ENCODE measurements at regions not wholly inside any gene's neighbourhood (a gene's known extent, or its start where the extent isn't known, plus 50 kb on each side); places are given as distances from the start of the nearest gene placed in this dataset.

- H3K4me1 Mint-ChIP-seq: no peaks in the 10 kb centered on the region
- H3K9ac ChIP-seq (ENCODE audit: insufficient read depth, low read length, poor library complexity, severe bottlenecking): no peak overlapping the region
- no peaks in the 10 kb centered on the region for H3K27me3 ChIP-seq (ENCODE audit: control insufficient read depth in 2 of 2, insufficient read depth in 2 of 2, low read length in 2 of 2)
- no peak overlapping the region for H3K4me3 ChIP-seq (replicated peaks in 1 of 3; ENCODE audit: low read depth in 2 of 3, low read length in 3 of 3)
- intact Hi-C loops (cut with micrococcal nuclease): no loop called here
- no peaks in the 10 kb centered on the region for H4K20me1 ChIP-seq (ENCODE audit: insufficient read depth, low read length)
- H3K9me3 Mint-ChIP-seq: no peaks in the 10 kb centered on the region
- no peak overlapping the region for H3K4me3 Mint-ChIP-seq
- peaks cover 1 to 2% (median 1%) of the 10 kb centered on the region in 3 donors for H3K27me3 Mint-ChIP-seq (ENCODE audit: low read depth in 3 of 3)
- H3K36me3 Mint-ChIP-seq: no peaks in the 10 kb centered on the region
- TF ChIP-seq CTCF (IDR thresholded peaks at IDR 0.05): no peak
- no peaks in the 10 kb centered on the region for H3K4me1 ChIP-seq (ENCODE audit: control insufficient read depth in 1 of 2, insufficient read depth in 2 of 2, low read length in 2 of 2)
- no peak overlapping the region for H3K27ac Mint-ChIP-seq
- no peak overlapping the region for H2AFZ ChIP-seq (ENCODE audit: insufficient read depth, low read depth, low read length, poor library complexity, severe bottlenecking)
- no peaks in the 10 kb centered on the region for H3K79me2 ChIP-seq (ENCODE audit: insufficient read depth, low read length)
- no peak for DNase-seq
- no peak overlapping the region for H3K27ac ChIP-seq (ENCODE audit: low read depth in 1 of 2, low read length in 2 of 2)
- H3K4me2 ChIP-seq (replicated peaks; ENCODE audit: extremely low read depth, low read length, poor library complexity, severe bottlenecking): no peak overlapping the region
- no CpG with 5 or more reads among the region's 1 CpG for WGBS (ENCODE audit: insufficient coverage)
- H3K36me3 ChIP-seq (replicated peaks in 1 of 2; ENCODE audit: control insufficient read depth in 1 of 2, insufficient read depth in 2 of 2, low read length in 2 of 2): no peaks in the 10 kb centered on the region
- no peaks in the 10 kb centered on the region for H3K9me3 ChIP-seq (replicated peaks in 1 of 2; ENCODE audit: control insufficient read depth in 1 of 2, insufficient read depth in 1 of 2, low read length in 2 of 2)
Measured at GRCh38 chr1:198447468-198447867, 93.0 kb downstream of the ATP6V1G3 start.

GRCh38 chr1:198445872-198446271, 94.6 kb downstream of the ATP6V1G3 start:
- no peak overlapping the region for H3K4me3 Mint-ChIP-seq
- Histone ChIP-seq H3K9me3 (replicated peaks in 1 of 2; ENCODE audit: control insufficient read depth in 1 of 2, insufficient read depth in 1 of 2, low read length in 2 of 2) (no peaks in the 10 kb centered on the region), H3K79me2 (ENCODE audit: insufficient read depth, low read length) (no peaks in the 10 kb centered on the region), H3K9ac (ENCODE audit: insufficient read depth, low read length, poor library complexity, severe bottlenecking) (no peak overlapping the region), H3K27ac (ENCODE audit: low read depth in 1 of 2, low read length in 2 of 2) (no peak overlapping the region), H2AFZ (ENCODE audit: insufficient read depth, low read depth, low read length, poor library complexity, severe bottlenecking) (no peak overlapping the region), H3K36me3 (replicated peaks in 1 of 2; ENCODE audit: control insufficient read depth in 1 of 2, insufficient read depth in 2 of 2, low read length in 2 of 2) (no peaks in the 10 kb centered on the region), H3K4me3 (replicated peaks in 1 of 3; ENCODE audit: low read depth in 2 of 3, low read length in 3 of 3) (no peak overlapping the region), H4K20me1 (ENCODE audit: insufficient read depth, low read length) (no peaks in the 10 kb centered on the region), H3K4me1 (ENCODE audit: control insufficient read depth in 1 of 2, insufficient read depth in 2 of 2, low read length in 2 of 2) (no peaks in the 10 kb centered on the region), H3K4me2 (replicated peaks; ENCODE audit: extremely low read depth, low read length, poor library complexity, severe bottlenecking) (no peak overlapping the region), H3K27me3 (ENCODE audit: control insufficient read depth in 2 of 2, insufficient read depth in 2 of 2, low read length in 2 of 2) (no peaks in the 10 kb centered on the region)
- intact Hi-C loops (cut with micrococcal nuclease): no loop called here
- no CpG with 5 or more reads among the region's 3 CpGs for WGBS (ENCODE audit: insufficient coverage)
- H3K27ac Mint-ChIP-seq: no peak overlapping the region
- no peak for TF ChIP-seq CTCF (IDR thresholded peaks at IDR 0.05)
- no peak for DNase-seq
- H3K36me3 Mint-ChIP-seq: no peaks in the 10 kb centered on the region
- H3K4me1 Mint-ChIP-seq: no peaks in the 10 kb centered on the region
- H3K27me3 Mint-ChIP-seq (ENCODE audit: low read depth in 3 of 3): peaks cover 1 to 2% (median 1%) of the 10 kb centered on the region in 3 donors
- no peaks in the 10 kb centered on the region for H3K9me3 Mint-ChIP-seq

All from CD14-positive monocyte (primary cell).